Skeletal muscle satellite cell (primary cell): ENCODE measurements at regions not wholly inside any gene's neighbourhood (a gene's known extent, or its start where the extent isn't known, plus 50 kb on each side); places are given as distances from the start of the nearest gene placed in this dataset.

Experiments
- H3K27me3 ChIP-seq: 2 replicates; pipeline ENCODE4 v1.7.0; 2013; ENCODE audit warnings: low read length; ENCODE audit not compliant: control insufficient read depth, insufficient read depth
- H3K36me3 ChIP-seq: 2 replicates; pipeline ENCODE4 v1.7.0; 2013; ENCODE audit warnings: mild to moderate bottlenecking, control low read depth, low read length; ENCODE audit not compliant: insufficient read depth
- H3K4me1 ChIP-seq: 2 replicates; pipeline ENCODE4 v1.7.0; 2013; ENCODE audit warnings: low read length; ENCODE audit not compliant: control insufficient read depth, insufficient read depth
- H3K4me2 ChIP-seq: 2 replicates; pipeline ENCODE4 v1.7.0; 2013; ENCODE audit warnings: mild to moderate bottlenecking, low read length
- H3K4me3 ChIP-seq: 2 replicates; pipeline ENCODE4 v1.7.0; 2013; ENCODE audit warnings: low read length
- H3K9ac ChIP-seq: 2 replicates; pipeline ENCODE4 v1.7.0; 2013; ENCODE audit warnings: mild to moderate bottlenecking, low read depth, low read length, moderate library complexity
- H3K9me3 ChIP-seq: replicated peaks from 2 replicates; pipeline ENCODE4 v1.7.0; 2013; ENCODE audit warnings: mild to moderate bottlenecking, control low read depth, low read length

GRCh38 chr11:92482492-92483060 lies 258.0 kb downstream of the FAT3 start:
- H3K9me3 ChIP-seq, result no peaks in the 10 kb centered on the region
- no peaks in the 10 kb centered on the region for H3K27me3 ChIP-seq
- H3K4me3 ChIP-seq, result no peak overlapping the region
- H3K4me2 ChIP-seq, result no peak overlapping the region
- H3K9ac ChIP-seq, result no peak overlapping the region
- no peaks in the 10 kb centered on the region for H3K4me1 ChIP-seq
- no peaks in the 10 kb centered on the region for H3K36me3 ChIP-seq

GRCh38 chr11:92484570-92484969 lies 260.0 kb downstream of the FAT3 start:
- no peak overlapping the region for H3K4me2 ChIP-seq
- no peaks in the 10 kb centered on the region for H3K36me3 ChIP-seq
- no peaks in the 10 kb centered on the region for H3K9me3 ChIP-seq
- H3K9ac ChIP-seq, result no peak overlapping the region
- H3K27me3 ChIP-seq, result no peaks in the 10 kb centered on the region
- no peaks in the 10 kb centered on the region for H3K4me1 ChIP-seq
- H3K4me3 ChIP-seq, result no peak overlapping the region

GRCh38 chr11:92489826-92490399 lies 265.3 kb downstream of the FAT3 start:
- Histone ChIP-seq H3K27me3 (no peaks in the 10 kb centered on the region), H3K9ac (no peak overlapping the region), H3K4me3 (no peak overlapping the region), H3K4me2 (no peak overlapping the region), H3K36me3 (no peaks in the 10 kb centered on the region), H3K9me3 (no peaks in the 10 kb centered on the region), H3K4me1 (no peaks in the 10 kb centered on the region)

- Histone ChIP-seq H3K9ac (no peak overlapping the region), H3K36me3 (no peaks in the 10 kb centered on the region), H3K4me1 (no peaks in the 10 kb centered on the region)
These were observed 267.8 kb downstream of the FAT3 start for GRCh38 chr11:92492372-92492771.

DNA sequence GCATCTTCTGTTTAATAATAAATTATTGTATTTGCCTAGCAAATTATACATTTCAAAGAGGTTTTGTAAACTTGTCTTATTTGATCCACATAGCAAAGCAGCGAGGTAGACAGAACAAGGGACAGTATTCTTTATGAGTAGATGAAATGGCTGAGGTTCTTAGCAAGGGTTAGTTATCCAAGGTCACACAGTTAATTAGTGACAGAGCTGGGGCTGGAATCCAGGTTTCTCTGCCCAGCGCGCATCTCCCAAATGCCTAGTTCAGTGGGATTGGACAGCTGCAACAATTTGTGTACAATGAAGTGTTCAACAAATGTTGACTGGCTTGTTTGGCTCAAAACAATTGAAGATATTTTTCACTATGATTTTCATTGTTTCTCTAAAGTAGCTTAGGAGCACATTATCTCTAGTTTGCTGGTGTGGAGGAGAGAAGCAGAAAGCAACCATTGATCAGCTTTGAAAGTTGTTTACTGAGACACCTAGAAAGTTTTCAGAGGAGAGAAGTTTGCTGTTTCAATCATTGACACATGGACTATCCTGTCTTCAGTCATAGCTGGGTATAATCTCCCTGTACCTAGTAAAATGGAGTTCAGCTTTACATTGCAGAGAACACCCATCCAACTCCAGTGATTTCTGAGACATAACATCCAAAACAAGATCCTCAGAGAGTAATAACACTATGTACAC lies 270.6 kb downstream of the FAT3 start:
- no peak overlapping the region for H3K4me3 ChIP-seq
- no peaks in the 10 kb centered on the region for H3K36me3 ChIP-seq
- no peaks in the 10 kb centered on the region for H3K27me3 ChIP-seq
- no peaks in the 10 kb centered on the region for H3K9me3 ChIP-seq
- H3K9ac ChIP-seq, result no peak overlapping the region
- no peak overlapping the region for H3K4me2 ChIP-seq
- no peaks in the 10 kb centered on the region for H3K4me1 ChIP-seq

More at GRCh38 chr11:92492372-92492771, 267.8 kb downstream of the FAT3 start:
- Histone ChIP-seq H3K4me2 (no peak overlapping the region), H3K27me3 (no peaks in the 10 kb centered on the region), H3K4me3 (no peak overlapping the region), H3K9me3 (no peaks in the 10 kb centered on the region)

GRCh38 chr11:92500453-92500852 lies 275.8 kb downstream of the FAT3 start:
- Histone ChIP-seq H3K4me1 (no peaks in the 10 kb centered on the region), H3K36me3 (no peaks in the 10 kb centered on the region), H3K27me3 (peaks cover 3% of the 10 kb centered on the region), H3K4me2 (no peak overlapping the region), H3K9me3 (no peaks in the 10 kb centered on the region), H3K9ac (no peak overlapping the region), H3K4me3 (no peak overlapping the region)

GRCh38 chr11:92501066-92501739 lies 276.6 kb downstream of the FAT3 start:
- Histone ChIP-seq H3K36me3 (no peaks in the 10 kb centered on the region), H3K4me1 (no peaks in the 10 kb centered on the region), H3K9me3 (no peaks in the 10 kb centered on the region), H3K4me2 (no peak overlapping the region), H3K4me3 (no peak overlapping the region), H3K9ac (no peak overlapping the region), H3K27me3 (peaks cover 3% of the 10 kb centered on the region)

- no peak overlapping the region for H3K4me2 ChIP-seq
- H3K4me3 ChIP-seq, result no peak overlapping the region
- no peaks in the 10 kb centered on the region for H3K36me3 ChIP-seq
- no peaks in the 10 kb centered on the region for H3K9me3 ChIP-seq
- peaks cover 3% of the 10 kb centered on the region for H3K27me3 ChIP-seq
- H3K4me1 ChIP-seq, result no peaks in the 10 kb centered on the region
- no peak overlapping the region for H3K9ac ChIP-seq
These were observed 279.4 kb downstream of the FAT3 start for GRCh38 chr11:92504004-92504403.

- no peak overlapping the region for H3K9ac ChIP-seq
- no peak overlapping the region for H3K4me2 ChIP-seq
- peaks cover 3% of the 10 kb centered on the region for H3K27me3 ChIP-seq
These were observed 279.9 kb downstream of the FAT3 start for GRCh38 chr11:92504534-92504933.

GRCh38 chr11:92505689-92506088 lies 281.1 kb downstream of the FAT3 start:
- H3K36me3 ChIP-seq, result no peaks in the 10 kb centered on the region

More at GRCh38 chr11:92504534-92504933, 279.9 kb downstream of the FAT3 start:
- H3K4me1 ChIP-seq, result no peaks in the 10 kb centered on the region
- no peaks in the 10 kb centered on the region for H3K36me3 ChIP-seq
- no peak overlapping the region for H3K4me3 ChIP-seq
- H3K9me3 ChIP-seq, result no peaks in the 10 kb centered on the region

DNA sequence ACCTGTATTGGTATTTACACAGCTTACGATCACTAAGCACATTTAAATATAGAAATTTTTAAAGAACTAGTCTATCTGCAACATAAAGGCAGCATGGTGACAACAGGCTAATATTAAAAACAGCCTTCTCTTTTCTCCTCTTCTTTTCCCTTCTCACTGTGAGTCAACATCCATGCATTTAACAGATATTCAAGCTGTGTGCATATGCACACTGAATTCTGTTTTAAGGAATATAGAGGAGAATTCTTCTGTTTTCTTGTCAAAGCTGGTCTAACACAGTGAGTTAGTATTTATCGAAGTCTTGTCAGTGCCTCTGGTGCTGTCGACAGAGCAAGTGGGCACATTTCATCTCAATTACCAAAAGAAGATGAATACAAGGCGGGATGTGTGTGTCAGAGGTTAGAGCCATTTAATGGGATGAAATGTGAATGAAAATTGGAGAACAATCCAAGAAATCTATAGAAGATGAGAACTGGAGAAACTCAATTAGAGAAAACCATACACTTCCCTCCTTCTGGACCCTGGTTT lies 282.3 kb downstream of the FAT3 start:
- Histone ChIP-seq H3K36me3 (no peaks in the 10 kb centered on the region), H3K9me3 (no peaks in the 10 kb centered on the region), H3K4me2 (no peak overlapping the region), H3K9ac (no peak overlapping the region), H3K4me3 (no peak overlapping the region), H3K4me1 (no peaks in the 10 kb centered on the region), H3K27me3 (peaks cover 3% of the 10 kb centered on the region)

More at GRCh38 chr11:92505689-92506088, 281.1 kb downstream of the FAT3 start:
- H3K9me3 ChIP-seq, result no peaks in the 10 kb centered on the region
- H3K4me1 ChIP-seq, result no peaks in the 10 kb centered on the region
- no peak overlapping the region for H3K4me3 ChIP-seq
- H3K9ac ChIP-seq, result no peak overlapping the region
- H3K4me2 ChIP-seq, result no peak overlapping the region
- peaks cover 3% of the 10 kb centered on the region for H3K27me3 ChIP-seq
